SU-DHL-6 (cell line): ENCODE measurements at regions not wholly inside any gene's neighbourhood (a gene's known extent, or its start where the extent isn't known, plus 50 kb on each side); places are given as distances from the start of the nearest gene placed in this dataset.
A peak's percentile ranks its signal among the peaks of the same experiment; 100 is the strongest.

Experiments used
- CTCF ChIP-seq: fragments of 200-600 bp; sonication (generic); IDR thresholded peaks from one replicate; pipeline ENCODE4 v1.5.1; 2017; ENCODE audit warnings: antibody characterized with exemption, mild to moderate bottlenecking, low read length, moderate library complexity; ENCODE audit not compliant: insufficient read depth, poor library complexity, severe bottlenecking
- EZH2phosphoT487 ChIP-seq: fragments of 200-600 bp; sonication (generic), shearing (Covaris generic); conservative IDR thresholded peaks from 2 replicates; pipeline ENCODE4 v1.6.1; 2018; ENCODE audit warnings: mild to moderate bottlenecking, antibody characterized with exemption, low read length, moderate library complexity, mixed read lengths

- TF ChIP-seq CTCF, result peak; percentile 37
- no peak for TF ChIP-seq EZH2phosphoT487
Observed at GRCh38 chr10:46223064-46223480, 63.7 kb upstream of the ANTXRL start.
